ENCODE measurements at regions not wholly inside any gene's neighbourhood (a gene's known extent, or its start where the extent isn't known, plus 50 kb on each side); places are given as distances from the start of the nearest gene placed in this dataset.
"Not testable (repeated sequence)": the region's sequence is repeated elsewhere in the genome, so short reads cannot be mapped to it uniquely, and the experiment has no call there.

DNA sequence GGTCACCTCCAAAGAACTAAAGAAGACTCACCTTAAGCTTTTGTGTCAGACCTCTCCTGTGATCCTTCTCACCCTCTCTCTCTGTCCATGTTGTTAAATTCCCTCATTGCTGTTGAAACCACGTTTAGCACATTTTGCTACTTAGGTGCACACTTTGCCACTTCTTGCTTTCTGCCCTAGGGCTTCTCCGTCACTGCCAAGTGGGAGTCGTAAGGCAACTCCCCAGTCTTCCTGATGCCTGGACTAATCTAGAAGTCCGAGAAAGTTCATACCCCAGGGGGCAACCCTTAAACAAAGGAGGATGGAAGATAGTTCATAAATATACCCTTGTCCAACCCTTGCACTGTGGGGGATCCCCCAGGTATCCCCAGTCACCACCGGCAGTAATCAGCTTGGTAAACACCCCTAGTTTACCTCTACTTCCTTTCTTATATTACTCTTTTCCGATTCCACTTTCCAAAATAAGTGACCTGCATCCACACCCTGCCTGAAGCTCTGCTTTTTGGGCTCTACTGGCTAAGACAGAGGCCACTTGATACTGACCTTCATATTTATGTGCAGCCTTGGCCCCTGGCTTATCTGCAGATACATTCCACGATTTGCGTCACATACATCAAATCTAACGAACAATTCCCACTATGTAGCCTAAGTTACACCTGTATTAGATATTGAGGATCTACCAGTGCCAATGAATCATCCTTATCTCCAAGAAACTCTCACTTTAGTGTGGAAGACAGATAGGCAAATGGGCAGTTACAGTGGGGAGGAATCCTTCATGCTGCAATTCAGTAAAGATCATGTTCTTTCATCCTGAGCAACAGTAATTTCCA lies 776.2 kb downstream of the RNF144A start:
- Histone ChIP-seq H3K27ac (no peak overlapping the region), H3K4me1 (replicated peaks in 1 of 2) (no peaks in the 10 kb centered on the region), H3K4me3 (no peak overlapping the region), H3K36me3 (replicated peaks in 1 of 2) (no peaks in the 10 kb centered on the region), H3K27me3 (no peaks in the 10 kb centered on the region), H3K9me3 (replicated peaks in 1 of 3) (no peaks in the 10 kb centered on the region)
- TF ChIP-seq CTCF (IDR thresholded peaks at IDR 0.05) = no peak
- no peak for TF ChIP-seq POLR2A (IDR thresholded peaks at IDR 0.05)
- intact Hi-C loops (cut with DNase I) = no loop called here
- WGBS, 4 donors = 63 to 74% (median 71%) methylated on average over 9 of the region's 9 CpGs
- no peak for DNase-seq

- 85 to 91% (median 90%) methylated on average over 12 of the region's 12 CpGs for WGBS, 4 donors
- TF ChIP-seq CTCF (IDR thresholded peaks at IDR 0.05) (no peak), POLR2A (IDR thresholded peaks at IDR 0.05) (no peak)
- no peaks in the 10 kb centered on the region for H3K4me1 ChIP-seq (replicated peaks in 1 of 2)
- H3K27me3 ChIP-seq = no peaks in the 10 kb centered on the region
- DNase-seq = no peak
- H3K27ac ChIP-seq = no peak overlapping the region
- H3K36me3 ChIP-seq (replicated peaks in 1 of 2) = no peaks in the 10 kb centered on the region
- H3K4me3 ChIP-seq = no peak overlapping the region
- intact Hi-C loops (cut with DNase I) = no loop called here
- no peaks in the 10 kb centered on the region for H3K9me3 ChIP-seq (replicated peaks in 1 of 3)
Measured at GRCh38 chr2:7694076-7694985, 777.1 kb downstream of the RNF144A start.

DNA sequence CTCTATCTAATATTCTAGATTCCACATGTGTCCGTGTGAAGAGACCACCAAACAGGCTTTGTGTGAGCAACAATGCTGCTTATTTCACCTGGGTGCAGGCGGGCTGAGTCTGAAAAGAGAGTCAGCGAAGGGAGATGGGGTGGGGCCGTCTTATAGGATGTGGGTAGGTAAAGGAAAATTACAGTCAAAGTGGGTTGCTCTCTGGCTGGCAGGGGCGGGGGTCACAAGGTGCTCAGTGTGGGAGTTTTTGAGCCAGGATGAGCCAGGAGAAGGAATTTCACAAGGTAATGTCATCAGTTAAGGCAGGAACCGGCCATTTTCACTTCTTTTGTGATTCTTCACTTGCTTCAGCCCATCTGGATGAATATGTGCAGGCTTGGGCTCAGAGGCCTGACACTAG lies 779.3 kb downstream of the RNF144A start:
- H3K4me1 ChIP-seq (replicated peaks in 1 of 2); H3K36me3 ChIP-seq (replicated peaks in 1 of 2); intact Hi-C loops (cut with DNase I); H3K4me3 ChIP-seq; DNase-seq; H3K27ac ChIP-seq; H3K27me3 ChIP-seq; H3K9me3 ChIP-seq (replicated peaks in 1 of 3): not testable (repeated sequence)
- 87 to 91% (median 89%) methylated on average over 6 of the region's 6 CpGs for WGBS, 4 donors

GRCh38 chr2:7697052-7697451 lies 779.8 kb downstream of the RNF144A start:
- TF ChIP-seq CTCF (IDR thresholded peaks at IDR 0.05) (no peak), POLR2A (IDR thresholded peaks at IDR 0.05) (no peak)
- no peaks in the 10 kb centered on the region for H3K27me3 ChIP-seq
- no peaks in the 10 kb centered on the region for H3K9me3 ChIP-seq (replicated peaks in 1 of 3)
- 89 to 91% (median 90%) methylated on average over 9 of the region's 9 CpGs for WGBS, 4 donors
- H3K4me1 ChIP-seq (replicated peaks in 1 of 2) = no peaks in the 10 kb centered on the region
- intact Hi-C loops (cut with DNase I) = no loop called here
- no peak for DNase-seq
- H3K27ac ChIP-seq = no peak overlapping the region
- H3K36me3 ChIP-seq (replicated peaks in 1 of 2) = no peaks in the 10 kb centered on the region
- no peak overlapping the region for H3K4me3 ChIP-seq

All from adrenal gland (tissue), 9 donors.